ENCODE measurements at regions not wholly inside any gene's neighbourhood (a gene's known extent, or its start where the extent isn't known, plus 50 kb on each side); places are given as distances from the start of the nearest gene placed in this dataset.

DNA sequence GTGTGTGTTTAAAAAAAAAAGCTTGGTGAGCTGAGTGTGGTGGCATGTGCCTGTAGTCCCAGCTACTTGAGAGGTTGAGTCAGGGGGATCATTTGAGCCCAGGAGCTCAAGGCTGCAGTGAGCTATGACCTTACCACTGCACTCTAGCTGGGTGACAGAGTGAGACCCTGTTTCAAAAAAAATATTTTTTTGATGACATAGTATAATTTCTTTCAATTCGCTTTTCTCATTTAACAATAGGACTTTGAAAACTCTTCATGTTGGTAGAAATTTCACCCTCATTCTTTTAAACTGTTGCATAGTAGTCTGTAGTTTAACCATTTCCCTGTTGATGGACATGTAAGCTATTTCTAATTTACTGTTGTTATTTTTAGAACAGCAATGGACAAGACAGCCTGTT lies 55.7 kb upstream of the EXOC6 start:
- no peak for DNase-seq (ENCODE audit: low spot score)
